Renal pelvis (tissue), 1 donor: ENCODE measurements at regions not wholly inside any gene's neighbourhood (a gene's known extent, or its start where the extent isn't known, plus 50 kb on each side); places are given as distances from the start of the nearest gene placed in this dataset.

ENCODE experiments used
- DNase-seq: peaks from one replicate; pipeline ENCODE4 v3.0.0-alpha.2; 2013

- no peak for DNase-seq
Measured at GRCh38 chr3:84877092-84877491, 81.7 kb upstream of the CADM2 start.

DNA sequence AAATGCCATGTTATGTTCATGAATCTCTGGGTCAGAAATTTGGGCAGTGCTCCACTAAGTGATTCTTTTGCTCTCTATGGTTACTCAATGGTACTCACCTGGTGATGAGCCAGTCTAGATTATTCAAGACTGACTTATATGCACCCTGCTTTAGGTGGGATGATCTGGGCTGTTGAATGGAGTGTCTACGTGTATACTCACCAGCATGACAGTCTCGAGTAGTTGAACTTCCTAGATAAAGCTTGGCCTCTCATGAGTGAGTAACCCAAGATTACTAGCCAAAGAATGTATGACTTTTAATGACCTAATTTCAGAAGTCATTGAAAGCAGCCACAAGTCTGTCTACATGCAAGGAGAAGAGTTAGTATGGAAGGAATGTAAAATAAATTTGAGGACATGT is 77.5 kb upstream of the CADM2 start:
- DNase-seq, result no peak

GRCh38 chr3:84885199-84885882 is 73.4 kb upstream of the CADM2 start:
- DNase-seq, result no peak

- no peak for DNase-seq
Measured at GRCh38 chr3:84891851-84892250, 66.9 kb upstream of the CADM2 start.

DNA sequence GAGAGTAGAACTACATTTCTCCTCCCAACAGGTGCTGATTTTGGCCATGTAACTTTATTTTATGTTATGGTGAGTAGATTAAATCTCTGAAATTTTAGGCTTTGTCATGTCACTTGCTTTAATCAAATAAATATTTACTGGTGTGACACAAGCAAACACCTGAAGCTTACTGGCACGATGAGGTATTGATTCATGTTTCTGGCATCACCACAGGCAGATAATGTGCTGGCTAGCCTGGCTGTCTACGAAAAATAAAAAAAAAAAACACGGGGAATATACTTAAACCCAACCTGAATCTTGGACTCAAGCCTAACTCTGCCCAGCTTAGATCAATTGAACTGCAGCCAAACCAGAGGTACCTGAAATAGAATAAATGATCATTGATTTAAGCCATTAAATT is 65.6 kb upstream of the CADM2 start:
- no peak for DNase-seq

- DNase-seq, result no peak
Measured at GRCh38 chr3:84904212-84904611, 54.6 kb upstream of the CADM2 start.

- no peak for DNase-seq
Measured at GRCh38 chr3:84904816-84905555, 53.8 kb upstream of the CADM2 start.

DNA sequence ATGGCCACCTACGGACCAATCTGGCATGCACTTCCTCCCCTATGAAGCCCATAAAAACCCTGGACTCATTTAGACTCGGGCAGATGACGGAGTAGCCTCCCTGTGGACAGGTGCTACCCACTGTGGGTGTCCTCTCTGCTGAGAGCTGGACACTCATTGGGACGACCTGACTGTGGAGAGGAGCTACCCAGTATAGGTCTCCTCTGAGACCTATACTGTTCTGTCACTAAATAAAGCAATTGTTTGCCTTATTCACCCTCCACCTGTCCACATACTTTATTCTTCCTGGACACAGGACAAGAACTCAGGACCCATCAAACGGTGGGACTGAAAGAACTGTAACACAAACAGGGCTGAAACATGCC is 53.3 kb upstream of the CADM2 start:
- DNase-seq, result no peak

DNA sequence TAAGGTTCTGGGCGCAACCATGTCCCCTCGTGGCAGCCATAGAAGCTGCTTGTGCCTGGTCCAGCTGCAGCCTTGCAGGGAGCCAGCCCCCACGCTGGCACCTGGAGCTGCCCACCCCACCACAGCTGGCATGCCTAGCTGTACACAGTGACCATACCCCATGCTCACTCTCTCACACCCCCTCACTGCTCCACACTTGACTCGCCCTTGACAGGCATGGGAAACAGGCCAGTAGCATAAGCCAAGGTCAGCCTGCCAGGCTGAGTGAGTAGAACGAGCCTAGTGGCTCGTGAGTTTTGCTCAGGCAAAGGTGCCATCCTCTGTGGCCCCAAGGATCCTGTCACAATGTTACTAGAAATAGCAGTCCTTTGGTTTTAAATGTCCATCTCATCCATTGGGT is 52.7 kb upstream of the CADM2 start:
- no peak for DNase-seq
